ENCODE measurements at regions not wholly inside any gene's neighbourhood (a gene's known extent, or its start where the extent isn't known, plus 50 kb on each side); places are given as distances from the start of the nearest gene placed in this dataset.

DNA sequence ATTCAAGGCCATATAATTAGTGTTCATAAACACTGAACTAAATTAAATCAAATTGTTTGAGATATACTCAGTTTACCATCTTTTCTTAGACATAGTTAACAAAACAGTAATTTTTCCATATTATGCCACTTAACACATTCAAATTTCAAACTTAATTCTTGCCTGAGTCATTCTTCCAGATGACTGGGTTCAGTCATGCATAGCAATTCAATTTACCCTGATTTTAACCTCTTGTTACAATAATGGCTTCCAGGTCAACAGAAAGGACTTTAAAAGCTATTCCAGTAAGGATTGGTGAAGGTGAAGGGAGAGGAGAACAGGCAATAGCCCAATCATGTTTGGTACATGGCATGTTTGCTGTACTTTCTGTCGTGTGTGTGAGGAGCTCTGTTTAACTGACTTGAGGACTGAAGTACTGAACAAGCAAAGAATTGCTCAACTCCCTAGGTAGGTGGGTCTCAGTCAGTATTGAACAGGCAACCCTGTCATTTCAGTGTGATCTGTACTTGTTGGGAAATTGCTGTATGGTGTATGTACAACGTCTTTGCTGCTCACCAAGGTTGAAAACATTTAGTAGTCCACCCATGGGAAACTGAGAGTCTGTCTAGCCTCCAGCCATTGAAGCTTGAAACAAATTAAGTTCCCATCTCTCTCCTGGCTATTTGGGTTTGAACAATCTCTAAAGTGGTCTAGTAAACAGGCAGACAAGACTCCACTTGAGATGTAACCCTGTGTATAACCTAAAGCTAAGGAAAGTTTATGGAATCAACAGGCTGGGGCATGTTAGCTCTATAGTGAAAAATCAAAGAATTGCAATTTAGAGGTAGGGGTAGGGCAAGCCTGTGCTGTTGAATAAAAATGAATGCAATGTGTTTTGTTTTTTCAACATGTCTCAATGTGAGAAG lies 327.2 kb downstream of the BTG1 start:
- TF ChIP-seq, protein P1, sequence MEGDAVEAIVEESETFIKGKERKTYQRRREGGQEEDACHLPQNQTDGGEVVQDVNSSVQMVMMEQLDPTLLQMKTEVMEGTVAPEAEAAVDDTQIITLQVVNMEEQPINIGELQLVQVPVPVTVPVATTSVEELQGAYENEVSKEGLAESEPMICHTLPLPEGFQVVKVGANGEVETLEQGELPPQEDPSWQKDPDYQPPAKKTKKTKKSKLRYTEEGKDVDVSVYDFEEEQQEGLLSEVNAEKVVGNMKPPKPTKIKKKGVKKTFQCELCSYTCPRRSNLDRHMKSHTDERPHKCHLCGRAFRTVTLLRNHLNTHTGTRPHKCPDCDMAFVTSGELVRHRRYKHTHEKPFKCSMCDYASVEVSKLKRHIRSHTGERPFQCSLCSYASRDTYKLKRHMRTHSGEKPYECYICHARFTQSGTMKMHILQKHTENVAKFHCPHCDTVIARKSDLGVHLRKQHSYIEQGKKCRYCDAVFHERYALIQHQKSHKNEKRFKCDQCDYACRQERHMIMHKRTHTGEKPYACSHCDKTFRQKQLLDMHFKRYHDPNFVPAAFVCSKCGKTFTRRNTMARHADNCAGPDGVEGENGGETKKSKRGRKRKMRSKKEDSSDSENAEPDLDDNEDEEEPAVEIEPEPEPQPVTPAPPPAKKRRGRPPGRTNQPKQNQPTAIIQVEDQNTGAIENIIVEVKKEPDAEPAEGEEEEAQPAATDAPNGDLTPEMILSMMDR (IDR thresholded peaks at IDR 0.05; ENCODE audit: insufficient read depth, low read depth, low read length): no peak
- no peak for TF ChIP-seq EZH2 (IDR thresholded peaks at IDR 0.05; ENCODE audit: insufficient read depth, low read length)
